ENCODE measurements at regions not wholly inside any gene's neighbourhood (a gene's known extent, or its start where the extent isn't known, plus 50 kb on each side); places are given as distances from the start of the nearest gene placed in this dataset.

DNA sequence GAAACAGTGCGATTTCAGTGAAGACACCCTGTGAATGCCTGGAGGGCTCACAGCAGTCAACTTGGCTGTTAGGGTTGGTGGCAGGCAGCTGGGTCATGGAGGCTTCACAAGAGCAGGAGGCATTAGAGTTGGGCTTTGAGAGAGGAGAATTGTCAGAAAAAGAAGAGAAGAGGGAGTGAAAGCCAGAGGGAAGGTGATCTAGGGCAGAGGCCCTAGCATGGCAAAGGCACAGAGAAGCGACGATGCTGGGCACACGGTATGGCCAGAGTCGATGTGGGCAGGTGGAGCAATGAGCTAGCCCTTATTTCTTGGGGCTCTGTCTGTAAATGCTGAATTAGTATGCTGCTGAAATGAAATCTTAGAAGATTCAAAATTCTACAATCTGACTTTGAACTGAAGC is 52.6 kb upstream of the OLFM4 start:
- no peak for DNase-seq (ENCODE audit: low spot score)

GRCh38 chr13:52975161-52975560 is 53.5 kb upstream of the OLFM4 start:
- DNase-seq (ENCODE audit: low spot score) = no peak

DNA sequence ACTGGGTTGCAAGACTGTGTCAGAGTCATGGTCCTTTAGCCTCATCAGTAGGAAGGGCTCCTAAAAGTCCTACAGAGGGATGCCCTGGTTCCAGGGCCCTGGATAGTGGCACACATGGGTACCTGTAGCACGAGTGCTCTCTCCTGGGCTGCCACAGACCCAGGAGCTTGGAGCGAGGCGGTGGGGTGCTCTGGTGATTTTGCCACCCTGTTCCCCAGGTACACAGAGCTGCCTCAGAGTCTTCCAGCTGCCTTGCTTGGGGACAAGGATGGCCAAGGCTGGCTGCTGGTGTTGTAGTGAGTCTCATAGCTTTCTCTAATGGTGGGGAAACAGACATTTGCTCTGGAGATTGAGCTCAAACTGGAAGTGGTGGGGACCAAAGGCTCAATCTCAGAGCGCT is 53.9 kb upstream of the OLFM4 start:
- DNase-seq (ENCODE audit: low spot score) = no peak

- peak; percentile 38 for DNase-seq (ENCODE audit: low spot score)
These were observed 59.2 kb upstream of the OLFM4 start for GRCh38 chr13:52969373-52969772.

DNA sequence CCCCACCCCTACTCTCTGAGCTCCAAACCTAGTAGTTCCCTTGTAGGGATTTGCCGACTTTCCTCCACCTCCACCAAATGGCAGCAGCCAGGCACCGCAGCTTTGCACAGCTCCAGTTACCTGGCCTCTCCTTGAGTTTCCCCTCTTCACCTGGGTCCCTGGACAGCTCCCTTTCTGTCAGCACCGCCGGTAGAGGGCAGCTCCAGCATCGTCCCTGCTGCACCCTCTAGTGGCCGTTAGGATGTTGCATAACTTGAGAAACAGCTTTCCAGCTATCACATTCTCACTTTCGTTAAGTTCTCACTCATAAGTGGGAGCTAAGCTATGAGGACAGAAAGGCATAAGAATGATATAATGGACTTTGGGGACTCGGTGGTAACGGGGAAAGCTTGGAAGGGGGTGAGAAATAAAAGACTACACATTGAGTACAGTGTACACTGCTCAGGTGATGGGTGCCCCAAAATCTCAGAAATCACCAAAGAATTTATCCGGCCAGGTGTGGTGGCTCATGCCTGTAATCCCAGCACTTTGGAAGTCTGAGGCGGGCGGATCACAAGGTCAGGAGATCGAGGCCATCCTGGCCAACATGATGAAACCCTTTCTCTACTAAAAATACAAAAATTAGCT is 60.4 kb upstream of the OLFM4 start:
- DNase-seq (ENCODE audit: low spot score) = peak; percentile 61

GRCh38 chr13:52961987-52962386 is 66.6 kb upstream of the OLFM4 start:
- DNase-seq (ENCODE audit: low spot score) = no peak

DNA sequence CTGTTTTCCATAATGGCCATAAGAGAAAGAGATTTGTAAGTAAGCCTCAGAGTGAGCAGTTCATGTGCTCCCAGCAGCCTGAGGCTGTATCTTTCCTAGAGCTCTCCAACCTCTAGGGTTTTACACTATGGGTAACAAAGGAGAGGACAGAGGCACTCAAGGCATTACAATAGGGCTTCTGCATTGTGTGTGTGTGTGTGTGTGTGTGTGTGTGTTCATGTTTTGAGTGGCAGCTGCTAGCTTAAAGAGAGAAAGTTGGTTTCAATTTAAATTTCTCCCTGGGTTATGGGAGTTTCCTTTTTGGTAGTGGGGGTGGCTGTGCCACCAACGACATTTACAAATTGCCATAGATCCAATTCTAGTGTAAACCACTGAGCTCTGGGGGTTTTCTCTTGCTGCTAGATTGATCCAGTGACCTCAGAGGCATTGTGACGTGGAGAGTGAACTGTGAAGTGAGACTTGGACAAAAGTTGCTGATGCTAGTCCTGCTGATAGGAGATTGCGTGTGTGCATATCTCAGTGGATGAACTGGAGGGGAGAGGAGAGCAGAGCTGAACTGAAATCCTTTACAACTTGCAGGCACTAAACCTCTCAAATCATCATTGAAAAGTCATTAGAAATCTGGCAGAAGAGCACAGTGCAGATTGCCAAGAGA is 67.2 kb upstream of the OLFM4 start:
- no peak for DNase-seq (ENCODE audit: low spot score)

- no peak for DNase-seq (ENCODE audit: low spot score)
These were observed 73.1 kb upstream of the OLFM4 start for GRCh38 chr13:52955472-52955874.

GRCh38 chr13:52954838-52955237 is 73.8 kb upstream of the OLFM4 start:
- DNase-seq (ENCODE audit: low spot score) = no peak

- no peak for DNase-seq (ENCODE audit: low spot score)
These were observed 78.1 kb upstream of the OLFM4 start for GRCh38 chr13:52950436-52950956.

- DNase-seq (ENCODE audit: low spot score) = peak; percentile 84
These were observed 78.9 kb upstream of the OLFM4 start for GRCh38 chr13:52949742-52950141.

GRCh38 chr13:52949044-52949443 is 79.6 kb upstream of the OLFM4 start:
- DNase-seq (ENCODE audit: low spot score) = no peak

DNA sequence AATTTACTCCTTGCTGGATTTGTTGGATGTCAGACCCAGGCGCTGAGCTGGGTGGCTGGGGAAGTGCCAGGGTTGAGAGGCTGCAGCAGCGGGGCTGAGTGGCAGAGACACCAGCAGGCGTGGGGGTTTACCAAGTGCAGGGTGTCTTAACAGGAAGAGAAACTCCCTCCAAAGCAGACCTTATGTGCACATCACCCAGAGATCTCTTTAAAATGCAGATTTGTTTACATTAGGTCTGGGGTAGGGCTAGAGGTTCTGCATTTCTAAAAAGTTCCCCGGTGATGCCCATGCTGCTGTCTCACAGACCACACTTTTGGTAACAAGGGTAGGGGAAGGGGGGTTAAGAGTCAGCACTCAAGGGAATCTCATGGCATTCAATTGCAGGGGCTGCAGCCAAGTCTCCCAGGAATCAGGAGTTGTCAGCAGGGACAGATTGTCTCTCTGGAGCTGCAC is 80.7 kb upstream of the OLFM4 start:
- no peak for DNase-seq (ENCODE audit: low spot score)

GRCh38 chr13:52945348-52945747 is 83.3 kb upstream of the OLFM4 start:
- DNase-seq (ENCODE audit: low spot score) = no peak

DNA sequence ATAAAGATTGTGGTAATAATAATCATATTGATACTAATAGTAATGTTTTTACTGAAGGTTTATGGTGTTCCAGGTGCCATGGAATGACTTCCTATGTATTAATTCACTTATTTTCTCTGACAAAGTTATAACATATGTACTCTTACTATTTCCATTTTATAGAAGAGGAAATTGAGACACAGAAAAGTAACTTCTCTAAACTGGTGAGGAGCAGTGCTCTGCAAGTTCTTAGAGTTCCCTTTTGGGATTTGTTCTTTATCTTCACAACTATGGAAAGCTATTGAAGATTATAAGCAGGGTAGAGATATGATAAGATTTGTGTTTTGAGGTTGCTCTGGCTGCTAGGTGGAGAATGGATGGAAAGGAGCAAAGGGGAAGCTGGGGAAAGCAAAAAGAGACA is 83.9 kb upstream of the OLFM4 start:
- no peak for DNase-seq (ENCODE audit: low spot score)

DNA sequence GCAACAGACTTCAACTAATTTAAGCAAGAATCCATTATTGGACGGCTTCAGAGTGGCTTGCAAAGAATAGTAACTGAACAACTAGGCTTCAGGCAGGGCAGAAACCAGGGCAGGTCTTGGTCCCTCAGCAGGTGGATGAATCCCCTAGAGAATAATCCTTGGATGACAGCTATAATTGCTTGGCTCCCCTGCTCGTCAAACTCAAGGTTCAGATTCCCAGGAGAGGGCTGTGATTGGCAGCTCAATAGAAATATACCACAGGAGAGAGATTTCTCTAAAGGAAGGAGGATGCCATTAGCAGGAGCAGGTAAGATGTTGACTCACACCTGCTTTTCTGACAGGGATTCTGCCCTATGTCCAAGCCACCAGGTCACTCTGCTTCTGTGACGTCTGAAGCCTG is 89.6 kb upstream of the PCDH8 start:
- DNase-seq (ENCODE audit: low spot score) = no peak

DNA sequence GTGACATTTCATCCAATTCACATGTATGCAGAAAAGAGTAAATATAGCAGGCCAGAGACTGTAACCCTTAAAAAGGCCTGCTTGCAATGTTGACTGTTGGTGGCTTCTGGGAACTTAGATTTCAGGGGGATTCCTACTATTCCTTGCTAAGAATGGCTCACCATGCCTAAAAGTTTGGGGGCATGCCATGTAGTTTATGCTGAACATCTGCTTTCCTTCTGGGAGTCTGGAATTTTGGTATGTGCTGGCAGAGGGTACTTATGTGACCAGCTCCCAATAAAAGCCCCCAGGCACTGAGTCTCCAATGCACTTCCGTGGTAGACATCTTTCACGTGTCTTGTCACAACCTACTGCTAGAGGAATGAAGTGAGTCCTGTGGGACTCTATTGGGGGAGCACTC is 88.4 kb upstream of the PCDH8 start:
- DNase-seq (ENCODE audit: low spot score) = no peak

DNA sequence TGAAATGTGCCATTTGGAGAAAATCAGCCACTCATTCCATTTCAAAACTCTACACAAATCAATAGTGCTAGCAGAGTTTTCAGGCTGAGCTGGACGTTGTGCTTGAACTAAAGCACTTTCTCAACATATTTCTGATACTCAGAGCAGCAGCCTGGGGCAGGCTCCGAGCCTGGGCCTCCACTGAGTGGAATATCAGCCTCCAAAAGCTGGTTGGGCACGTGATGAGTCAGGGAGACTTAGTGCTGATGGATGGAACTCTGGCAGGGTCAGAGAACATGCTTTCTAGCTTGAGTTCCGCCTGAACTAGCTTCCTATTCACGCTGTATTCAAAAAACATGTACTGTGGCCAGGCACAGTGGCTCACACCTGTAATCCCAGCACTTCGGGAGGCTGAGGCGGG is 85.8 kb upstream of the PCDH8 start:
- no peak for DNase-seq (ENCODE audit: low spot score)

DNA sequence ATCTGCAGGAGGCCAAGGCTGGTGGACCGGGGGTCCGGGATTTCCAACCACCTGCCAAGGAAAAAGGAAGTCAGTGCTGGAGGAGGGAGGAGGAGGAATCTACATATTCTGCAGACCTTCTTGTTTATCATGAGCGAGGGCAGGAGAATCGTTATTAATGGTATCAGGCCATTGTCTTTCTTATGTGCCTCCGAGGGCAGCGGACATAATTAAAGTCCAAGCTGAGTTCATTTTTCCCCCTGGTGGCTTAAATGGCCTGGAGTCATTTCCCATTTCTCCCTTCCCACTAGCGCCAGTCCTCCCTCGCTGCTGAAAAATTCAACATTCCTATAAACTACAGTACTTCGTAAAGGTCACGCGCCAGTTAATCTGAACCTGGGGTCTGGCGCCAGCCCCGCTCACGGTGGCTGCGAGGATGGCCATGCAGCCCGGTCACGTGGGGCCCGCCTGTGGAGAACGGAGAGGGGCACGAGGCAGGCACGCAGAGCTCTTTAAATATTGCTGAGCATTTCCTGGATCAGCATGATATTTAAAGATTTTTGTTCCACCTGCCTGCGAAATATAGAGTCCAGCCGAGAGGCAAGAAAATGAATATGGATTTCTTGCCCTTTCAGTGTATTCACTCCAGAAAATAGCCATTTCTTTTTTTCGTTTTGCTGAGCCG is 85.2 kb upstream of the PCDH8 start:
- no peak for DNase-seq (ENCODE audit: low spot score)

DNA sequence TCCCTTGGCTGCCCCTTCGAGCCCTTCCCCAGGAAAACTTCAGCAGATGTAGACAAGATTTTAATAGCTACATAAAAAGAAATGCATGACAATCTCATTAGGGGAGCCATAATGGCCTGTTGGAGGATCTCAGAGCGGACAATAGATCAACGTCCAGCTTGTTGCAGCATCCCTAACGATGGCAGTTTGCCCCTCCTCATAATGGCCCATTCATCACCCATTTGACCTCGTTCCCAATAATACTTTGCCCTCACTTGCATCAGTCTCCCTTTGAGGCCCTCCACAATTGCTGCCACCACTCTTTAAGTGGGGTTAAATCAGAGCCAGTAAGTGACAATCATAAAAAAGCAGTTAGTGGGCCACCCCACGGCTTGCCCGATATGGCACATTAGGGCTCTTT is 84.7 kb upstream of the PCDH8 start:
- no peak for DNase-seq (ENCODE audit: low spot score)

- DNase-seq (ENCODE audit: low spot score) = no peak
These were observed 84.2 kb upstream of the PCDH8 start for GRCh38 chr13:52932649-52933048.

GRCh38 chr13:52931539-52932431 is 83.3 kb upstream of the PCDH8 start:
- DNase-seq (ENCODE audit: low spot score) = no peak
